NCI-H345 treated with DMSO at 0.1 percent for 48 hours (cell line): ENCODE measurements at regions not wholly inside any gene's neighbourhood (a gene's known extent, or its start where the extent isn't known, plus 50 kb on each side); places are given as distances from the start of the nearest gene placed in this dataset.
"Not testable (repeated sequence)": the region's sequence is repeated elsewhere in the genome, so short reads cannot be mapped to it uniquely, and the experiment has no call there.

Experiments used
- DNase-seq: peaks from one replicate; lab custom pipeline; 2025; ENCODE audit not compliant: unreplicated experiment; lab: John Stamatoyannopoulos, UW

DNA sequence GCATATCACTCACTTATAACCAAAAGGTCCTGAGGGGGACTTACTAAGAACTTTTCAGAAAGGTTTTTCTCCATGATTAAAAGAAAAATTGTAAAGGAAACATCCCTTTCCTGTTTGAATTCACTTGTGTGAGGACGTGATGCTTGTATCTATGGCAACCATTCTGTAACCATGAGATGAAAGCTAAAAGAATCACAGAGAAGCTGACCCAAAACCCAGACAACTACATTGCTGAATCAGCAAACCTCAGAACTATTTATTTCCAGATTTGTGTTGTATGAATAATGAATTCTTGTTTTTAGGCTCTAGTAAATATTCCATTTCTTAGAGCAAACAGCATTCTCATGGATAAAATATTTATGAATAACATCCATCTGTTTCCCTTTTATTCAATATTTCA is 91.2 kb downstream of the RCHY1 start:
- DNase-seq = no peak

GRCh38 chr4:75412746-75413145 is 101.5 kb downstream of the RCHY1 start:
- no peak for DNase-seq

GRCh38 chr4:75398501-75398900 is 115.7 kb downstream of the RCHY1 start:
- no peak for DNase-seq

DNA sequence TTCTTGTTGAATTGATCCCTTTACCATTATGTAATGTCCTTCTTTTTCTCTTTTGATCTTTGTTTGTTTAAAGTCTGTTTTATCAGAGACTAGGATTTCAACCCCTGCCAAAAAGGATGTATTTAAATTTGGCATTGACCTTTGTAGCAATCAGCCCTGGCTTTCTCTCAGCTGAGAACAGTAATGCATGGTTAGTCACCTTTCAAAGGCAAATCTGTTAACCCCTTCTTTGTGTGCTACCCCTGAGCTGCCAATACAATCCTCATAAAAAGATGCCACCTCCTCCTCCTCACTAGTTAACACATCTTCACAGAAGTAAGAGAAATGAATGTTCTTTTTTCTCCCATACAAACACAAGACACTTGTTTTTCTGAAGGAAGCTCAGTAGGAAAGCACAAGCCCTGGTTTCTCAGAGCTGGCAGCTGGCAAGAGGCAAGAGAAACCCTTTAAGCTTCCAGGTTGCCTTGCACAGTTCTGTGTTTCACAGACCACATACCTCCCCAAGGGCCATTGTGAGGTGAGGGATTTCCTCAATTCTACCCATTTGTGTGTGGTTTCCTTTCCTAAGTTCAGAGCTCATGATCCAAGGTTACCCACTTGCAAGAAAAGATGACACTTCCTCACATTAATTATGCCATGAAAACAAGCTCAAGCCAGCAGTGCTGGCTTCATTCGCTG is 122.6 kb downstream of the RCHY1 start:
- no peak for DNase-seq

- DNase-seq = not testable (repeated sequence)
These were observed 127.8 kb downstream of the RCHY1 start for GRCh38 chr4:75386426-75386825.

DNA sequence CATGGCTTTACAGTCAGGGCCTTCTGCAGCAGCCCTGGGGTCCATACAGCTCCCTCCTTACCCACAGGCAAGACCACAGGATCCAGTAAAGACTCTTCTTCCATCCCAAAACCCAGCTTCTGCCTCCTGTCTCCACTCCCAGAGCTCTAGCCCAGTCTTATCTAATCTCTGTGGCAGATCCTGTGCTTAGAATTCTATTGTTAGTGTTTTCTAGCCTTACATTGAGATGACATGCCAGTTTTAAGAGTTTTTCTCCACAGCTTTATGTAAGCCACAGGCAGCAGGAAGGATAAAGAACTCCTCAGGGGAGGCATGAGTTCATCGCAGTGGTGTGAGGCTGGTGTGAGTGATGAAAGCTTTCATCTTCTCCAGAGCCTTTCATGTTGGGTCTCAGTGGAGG is 129.1 kb downstream of the RCHY1 start:
- no peak for DNase-seq

- DNase-seq = no peak
These were observed 137.7 kb downstream of the RCHY1 start for GRCh38 chr4:75376543-75376942.

- DNase-seq = no peak
These were observed 142.3 kb downstream of the RCHY1 start for GRCh38 chr4:75371915-75372314.

DNA sequence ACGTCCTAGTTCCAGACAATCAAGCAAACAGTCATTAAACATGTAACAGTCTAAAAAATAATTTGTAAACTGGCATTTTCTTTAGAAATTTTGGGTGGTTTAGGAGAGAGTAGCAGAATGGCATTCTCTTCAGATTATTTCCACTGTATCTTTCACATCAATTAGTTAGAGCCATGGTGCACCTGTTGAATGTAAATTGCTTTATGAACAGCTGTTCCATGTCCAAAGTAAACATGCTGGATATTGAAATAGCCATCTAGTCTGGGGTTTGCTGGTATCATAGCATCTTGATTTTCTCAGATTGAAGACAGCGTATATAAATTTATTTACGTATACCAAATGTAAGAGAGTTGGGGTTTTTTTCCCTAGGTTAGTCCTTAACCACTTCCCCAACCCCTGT is 143.6 kb downstream of the RCHY1 start:
- no peak for DNase-seq

DNA sequence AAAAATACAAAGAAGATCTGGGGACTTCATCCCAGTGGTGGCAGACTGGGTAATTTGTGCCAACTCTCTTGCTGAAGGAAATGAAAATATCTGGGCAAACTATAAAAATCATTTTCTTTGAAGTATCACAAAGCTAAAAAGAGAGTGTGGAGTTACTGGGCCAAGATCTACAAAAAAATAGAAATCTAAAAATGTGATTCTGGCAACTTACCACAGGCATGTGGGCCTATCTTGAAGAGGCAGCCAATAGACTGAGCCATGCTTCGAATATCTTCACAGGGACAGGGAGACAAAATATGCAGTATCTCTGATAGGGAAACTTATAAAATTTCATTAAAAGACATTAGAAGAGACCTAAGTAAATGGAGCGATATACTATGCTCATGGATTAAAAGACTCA is 168.8 kb downstream of the RCHY1 start:
- no peak for DNase-seq

- no peak for DNase-seq
These were observed 169.3 kb downstream of the RCHY1 start for GRCh38 chr4:75344915-75345314.

DNA sequence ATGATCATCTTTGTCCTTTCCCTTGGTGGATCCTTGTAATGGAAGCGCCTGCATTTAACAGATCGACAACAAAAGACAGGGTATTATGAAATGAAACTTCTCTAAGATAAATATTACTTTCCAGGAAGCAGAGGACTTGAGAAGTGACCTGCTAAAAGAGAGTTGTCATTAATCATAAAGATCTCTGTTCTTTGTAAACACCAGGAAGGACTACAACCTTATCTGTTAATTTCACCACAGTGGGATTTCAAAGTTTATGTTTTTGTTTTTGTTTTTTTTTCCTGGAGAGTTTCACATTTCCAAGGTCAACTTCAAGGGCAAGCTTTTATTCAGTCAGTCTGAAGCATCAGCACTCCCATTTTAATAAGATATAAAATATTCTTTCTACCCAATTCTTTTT is 170.9 kb downstream of the RCHY1 start:
- no peak for DNase-seq

GRCh38 chr4:75340561-75340960 is 173.6 kb downstream of the RCHY1 start:
- no peak for DNase-seq

DNA sequence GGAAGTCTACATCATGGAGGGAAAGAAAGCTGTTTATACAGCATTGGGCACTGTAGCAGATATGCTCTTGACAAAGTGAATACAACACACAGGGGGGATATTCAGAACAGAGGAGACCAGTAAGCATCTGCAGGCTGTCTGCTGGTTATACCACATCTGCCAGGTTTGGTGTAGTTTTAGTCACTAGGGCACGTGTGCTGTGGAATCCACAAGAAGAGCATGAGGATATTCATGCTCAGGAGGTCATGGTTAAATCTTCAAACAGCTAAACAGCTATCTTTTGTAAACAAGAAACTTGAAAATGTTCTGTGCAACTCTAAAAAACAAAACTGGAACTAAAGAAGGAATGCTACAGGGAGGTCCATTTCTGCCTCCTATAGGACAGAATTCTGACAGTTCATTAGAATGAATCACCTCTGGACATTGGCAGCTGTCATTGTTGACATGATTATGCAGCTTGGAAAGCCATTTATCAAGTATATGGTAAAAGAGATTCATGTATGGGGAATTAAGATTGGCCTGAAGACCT is 175.8 kb downstream of the RCHY1 start:
- DNase-seq = no peak

GRCh38 chr4:75327804-75328512 is 186.2 kb downstream of the RCHY1 start:
- no peak for DNase-seq

DNA sequence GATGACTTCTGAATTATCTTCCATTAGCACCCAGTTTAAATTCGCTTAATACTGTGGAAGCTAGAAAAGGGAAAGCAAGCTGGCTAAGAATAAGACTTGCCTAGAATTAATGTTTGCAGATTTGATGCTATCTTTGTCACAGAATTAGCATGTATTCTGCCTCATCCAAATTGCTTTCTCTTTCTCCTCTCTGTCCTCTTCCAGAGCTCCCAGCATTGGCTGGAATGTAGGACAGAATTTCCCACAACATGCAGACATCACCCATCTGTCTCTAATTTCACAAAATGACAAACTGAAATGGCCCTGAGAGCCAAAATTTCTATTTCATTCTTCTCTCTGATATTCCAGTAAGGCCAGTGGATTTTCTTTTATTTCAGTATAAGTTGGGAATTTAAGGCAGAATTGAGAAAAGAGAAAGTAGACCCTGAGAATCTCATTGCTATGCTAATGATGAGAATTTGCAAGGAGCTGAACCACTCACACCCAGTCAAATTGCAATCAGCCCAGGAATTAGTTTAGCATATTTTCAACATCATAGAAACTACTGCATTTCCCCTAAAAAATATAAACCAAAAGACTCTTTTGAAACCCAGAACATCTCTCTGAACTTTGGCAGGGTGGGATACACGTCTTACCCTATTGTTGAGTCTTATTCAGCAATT is 188.8 kb downstream of the RCHY1 start:
- no peak for DNase-seq

DNA sequence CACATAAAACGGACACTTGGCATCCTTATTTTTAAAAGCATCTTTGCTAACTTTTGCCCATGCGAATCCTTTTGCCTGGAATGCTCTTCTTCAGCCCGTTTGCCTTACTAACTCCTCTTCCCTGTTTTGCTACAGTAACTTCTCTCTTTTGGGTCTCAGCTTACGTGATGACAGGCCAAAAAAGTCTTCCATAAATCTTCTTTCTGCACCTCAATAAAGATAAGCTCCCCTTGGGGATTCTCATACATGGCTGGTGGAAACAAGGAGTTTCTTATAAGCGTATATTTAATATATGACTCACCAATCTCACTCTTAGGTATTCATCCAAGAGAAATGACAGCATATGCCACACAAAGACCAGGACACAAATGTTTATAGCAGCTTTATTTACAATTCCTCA is 192.7 kb downstream of the RCHY1 start:
- DNase-seq = no peak

- DNase-seq = not testable (repeated sequence)
These were observed 196.6 kb downstream of the RCHY1 start for GRCh38 chr4:75317641-75318040.

GRCh38 chr4:75308049-75308448 is 206.2 kb downstream of the RCHY1 start:
- no peak for DNase-seq

DNA sequence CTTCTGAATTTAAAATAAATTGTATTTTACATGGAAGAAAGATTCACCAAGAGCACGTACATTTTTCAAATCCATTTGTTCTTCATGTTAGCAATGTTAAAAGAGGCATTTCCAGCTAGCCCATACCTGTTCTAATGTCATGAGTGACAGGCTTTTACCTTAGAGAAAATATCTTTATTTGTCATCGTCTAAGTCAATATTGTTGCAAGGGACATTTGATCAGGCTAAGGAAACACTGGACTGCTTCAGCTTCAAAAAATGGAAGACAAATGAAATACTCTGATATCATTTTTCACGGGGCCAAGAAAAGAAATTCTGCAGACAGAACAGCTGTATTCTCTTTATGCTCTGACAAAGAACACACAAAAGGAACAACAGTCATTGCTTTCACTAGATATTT is 207.7 kb downstream of the RCHY1 start:
- no peak for DNase-seq

DNA sequence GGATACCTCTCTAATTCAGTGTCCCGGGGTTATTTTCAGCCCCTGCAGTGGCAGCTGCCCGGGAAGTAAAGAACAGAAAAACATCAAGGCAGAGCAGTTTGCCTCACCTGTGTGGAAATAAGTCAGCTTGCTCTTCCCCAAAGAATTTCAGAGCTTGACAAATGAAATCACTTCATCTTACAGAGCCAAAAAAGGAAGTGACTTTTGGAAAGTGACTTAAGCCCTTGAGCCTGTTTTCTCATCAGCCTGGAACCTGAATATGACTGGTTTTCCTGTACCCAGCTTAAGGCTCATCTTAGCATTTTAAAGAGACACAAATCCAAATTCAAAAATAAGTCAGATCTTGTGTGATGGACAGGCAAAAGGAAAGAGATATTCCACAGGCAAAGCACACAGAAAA is 211.6 kb downstream of the RCHY1 start:
- DNase-seq = no peak
